Lower lobe of right lung (tissue), 2 donors: ENCODE measurements at regions not wholly inside any gene's neighbourhood (a gene's known extent, or its start where the extent isn't known, plus 50 kb on each side); places are given as distances from the start of the nearest gene placed in this dataset.
A peak's percentile ranks its signal among the peaks of the same experiment; 100 is the strongest.

Experiments used
- ATAC-seq, 2 donors: fragments of 200-7000 bp; cut with Tn5 transposase; one replicate each; pipeline ENCODE4 v1.9.1; 2020 to 2022; ENCODE audit warnings: mild to moderate bottlenecking in 2 of 2, moderate library complexity in 2 of 2
- DNase-seq: peaks from one replicate; pipeline ENCODE4 v3.0.0-alpha.2; 2020
- H3K27ac ChIP-seq: fragments of 200-600 bp; one replicate; pipeline ENCODE4 v1.8.0; 2022
- H3K27me3 ChIP-seq: fragments of 200-600 bp; one replicate; pipeline ENCODE4 v1.8.0; 2022; ENCODE audit warnings: low read depth
- H3K36me3 ChIP-seq: fragments of 200-600 bp; one replicate; pipeline ENCODE4 v1.8.0; 2022; ENCODE audit warnings: mild to moderate bottlenecking
- H3K4me1 ChIP-seq: fragments of 200-600 bp; one replicate; pipeline ENCODE4 v1.8.0; 2022
- H3K4me3 ChIP-seq: fragments of 200-600 bp; one replicate; pipeline ENCODE4 v1.8.0; 2022; ENCODE audit warnings: mild to moderate bottlenecking
- H3K9me3 ChIP-seq: fragments of 200-600 bp; one replicate; pipeline ENCODE4 v1.8.0; 2022
- CTCF ChIP-seq: fragments of 200-600 bp; IDR thresholded peaks from one replicate; pipeline ENCODE4 v1.8.0; 2022; ENCODE audit warnings: antibody characterized with exemption, mild to moderate bottlenecking
- intact Hi-C: fragments of 100-400 bp; cut with DNase I; formaldehyde crosslinking; loops from one replicate; pipeline ENCODE4 v1.11.0; 2022
- donor health status: DM: no; HTN: yes; CAD: no; lungs with severe emphysema.

DNA sequence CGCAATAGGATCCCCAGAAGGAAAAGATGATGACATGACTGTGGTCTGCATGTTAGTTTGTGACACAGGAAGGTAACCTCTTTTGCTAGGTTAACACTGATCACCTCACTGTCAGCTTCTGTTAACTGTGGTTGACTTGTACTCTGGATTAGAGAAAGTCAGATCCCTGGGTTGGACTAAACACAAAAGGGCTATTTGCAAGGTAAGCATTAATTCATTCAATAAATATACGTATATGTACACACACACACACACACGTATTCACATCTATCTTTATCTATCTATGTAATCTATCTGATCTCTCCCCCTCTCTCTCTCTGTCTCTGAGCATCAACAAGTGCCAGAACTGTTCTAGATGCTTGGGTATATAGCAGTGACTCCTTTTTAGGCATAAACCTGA lies 136.1 kb upstream of the SNX19 start:
- H3K4me3 ChIP-seq: no peak overlapping the region
- ATAC-seq (no peak), DNase-seq (no peak)
- no peaks in the 10 kb centered on the region for H3K9me3 ChIP-seq
- H3K27me3 ChIP-seq: peaks cover 5% of the 10 kb centered on the region
- no peak overlapping the region for H3K27ac ChIP-seq
- no peak for TF ChIP-seq CTCF
- H3K4me1 ChIP-seq: no peaks in the 10 kb centered on the region
- no peaks in the 10 kb centered on the region for H3K36me3 ChIP-seq
- intact Hi-C loops: no loop called here

DNA sequence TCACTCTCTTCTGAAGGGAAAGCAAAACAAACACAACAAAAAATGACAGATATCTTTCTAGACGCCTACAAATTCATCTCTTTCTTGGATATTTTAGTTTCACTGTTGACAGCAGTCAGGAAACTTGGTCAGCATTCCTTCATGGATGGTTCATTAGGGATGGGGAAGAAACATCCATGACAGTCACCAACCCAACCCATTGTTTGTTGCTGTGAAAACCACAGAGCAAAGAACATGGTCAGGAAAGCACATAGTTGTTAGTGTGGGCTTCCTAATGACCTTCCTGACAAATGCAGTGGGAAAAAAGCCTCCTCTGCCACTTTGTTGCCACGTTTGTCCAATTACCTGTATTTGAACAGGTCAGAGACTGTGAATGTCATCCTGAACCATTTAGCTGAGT lies 139.8 kb upstream of the SNX19 start:
- Histone ChIP-seq H3K4me3 (no peak overlapping the region), H3K27me3 (peaks cover 5% of the 10 kb centered on the region), H3K4me1 (no peaks in the 10 kb centered on the region), H3K9me3 (no peaks in the 10 kb centered on the region), H3K36me3 (no peaks in the 10 kb centered on the region), H3K27ac (no peak overlapping the region)
- intact Hi-C loops: no loop called here
- ATAC-seq (no peak), DNase-seq (no peak)
- TF ChIP-seq CTCF: no peak

GRCh38 chr11:131063638-131064037 lies 147.4 kb upstream of the SNX19 start:
- ATAC-seq (no peak), DNase-seq (no peak)
- TF ChIP-seq CTCF: no peak
- H3K4me1 ChIP-seq: no peaks in the 10 kb centered on the region
- no peaks in the 10 kb centered on the region for H3K36me3 ChIP-seq
- intact Hi-C loops: loop anchor here (10.0 kb wide), 1 partner anchor 611 kb away; no protein-coding TSS in a partner anchor
- H3K9me3 ChIP-seq: no peaks in the 10 kb centered on the region
- H3K4me3 ChIP-seq: no peak overlapping the region
- no peak overlapping the region for H3K27ac ChIP-seq
- H3K27me3 ChIP-seq: peaks cover 5% of the 10 kb centered on the region

- H3K9me3 ChIP-seq: no peaks in the 10 kb centered on the region
Observed at GRCh38 chr11:131064373-131064991, 148.2 kb upstream of the SNX19 start.

More at GRCh38 chr11:131064373-131064991, 148.2 kb upstream of the SNX19 start:
- intact Hi-C loops: loop anchor here (10.0 kb wide), 1 partner anchor 610 kb away; no protein-coding TSS in a partner anchor
- H3K27ac ChIP-seq: no peak overlapping the region
- peak; percentile 53 to 85 for ATAC-seq
- H3K4me1 ChIP-seq: no peaks in the 10 kb centered on the region
- TF ChIP-seq CTCF: peak; percentile 73
- no peak for DNase-seq
- no peaks in the 10 kb centered on the region for H3K36me3 ChIP-seq
- H3K27me3 ChIP-seq: peaks cover 5% of the 10 kb centered on the region
- no peak overlapping the region for H3K4me3 ChIP-seq
